A673 (cell line): ENCODE measurements at regions not wholly inside any gene's neighbourhood (a gene's known extent, or its start where the extent isn't known, plus 50 kb on each side); places are given as distances from the start of the nearest gene placed in this dataset.

Source experiments
- BruUV-seq: library from RNA; stranded (reverse); fragments of 400-500 nt; replicated peaks from 2 replicates; lab custom pipeline; 2021; lab: Mats Ljungman, UMichigan
- CTCF ChIA-PET: fragments of 300-600 bp; sonication (Branson Sonifier 250); formaldehyde crosslinking; loops from one replicate; lab custom pipeline; 2022; ENCODE audit warnings: antibody characterized with exemption; lab: Charles Lee
- POLR2A ChIA-PET: fragments of 300-600 bp; sonication (Branson Sonifier 250); formaldehyde crosslinking; loops from one replicate; lab custom pipeline; 2022; ENCODE audit warnings: antibody characterized with exemption; ENCODE audit not compliant: low non-redundant PET; lab: Charles Lee
- DNase-seq: peaks from one replicate; pipeline ENCODE4 v3.0.0-alpha.2; 2015; ENCODE audit warnings: low spot score
- H3K27ac ChIP-seq: fragments of 200-600 bp; sonication (generic); 2 replicates; pipeline ENCODE4 v1.5.1; 2016; ENCODE audit warnings: mixed run types, low read depth, mild to moderate bottlenecking, mixed read lengths, antibody characterized with exemption, low read length; ENCODE audit not compliant: poor library complexity, severe bottlenecking
- H3K27me3 ChIP-seq: fragments of 200-600 bp; sonication (generic); replicated peaks from 2 replicates; pipeline ENCODE4 v1.6.1; 2017; ENCODE audit warnings: mixed run types, low read depth, mild to moderate bottlenecking, mixed read lengths, antibody characterized with exemption, low read length; ENCODE audit not compliant: insufficient read depth, poor library complexity
- H3K36me3 ChIP-seq: fragments of 200-600 bp; sonication (generic); 2 replicates; pipeline ENCODE4 v1.6.1; 2016; ENCODE audit warnings: mixed run types, mild to moderate bottlenecking, mixed read lengths, antibody characterized with exemption, low read length; ENCODE audit not compliant: insufficient read depth, poor library complexity, severe bottlenecking
- H3K4me1 ChIP-seq: fragments of 200-600 bp; sonication (generic); 2 replicates; pipeline ENCODE4 v1.6.1; 2017; ENCODE audit warnings: mixed run types, mild to moderate bottlenecking, mixed read lengths, antibody characterized with exemption, low read length; ENCODE audit not compliant: insufficient read depth, poor library complexity, severe bottlenecking
- H3K4me3 ChIP-seq: fragments of 200-600 bp; sonication (generic); 2 replicates; pipeline ENCODE4 v1.5.1; 2016; ENCODE audit warnings: low read depth, mixed run types, mild to moderate bottlenecking, mixed read lengths, low read length; ENCODE audit not compliant: poor library complexity, severe bottlenecking
- H3K9me3 ChIP-seq: fragments of 200-600 bp; sonication (generic); 2 replicates; pipeline ENCODE4 v1.6.1; 2016; ENCODE audit warnings: mixed run types, low read depth, mild to moderate bottlenecking, mixed read lengths, antibody characterized with exemption, low read length; ENCODE audit not compliant: poor library complexity, severe bottlenecking
- EZH2 ChIP-seq: fragments of 200-600 bp; sonication (generic); IDR thresholded peaks from 2 replicates; pipeline ENCODE4 v1.6.1; 2017; ENCODE audit warnings: borderline replicate concordance, low read depth, mild to moderate bottlenecking, mixed read lengths, antibody characterized with exemption, low read length; ENCODE audit not compliant: poor library complexity, severe bottlenecking
- intact Hi-C: fragments of 100-400 bp; cut with micrococcal nuclease; formaldehyde crosslinking; loops from one replicate; pipeline ENCODE4 v1.10.0; 2022; ENCODE audit not compliant: unreplicated experiment
- TF ChIP-seq, protein P1 (sequence below): fragments of 300-800, 200-600 bp; sonication (generic); conservative IDR thresholded peaks from 2 replicates; pipeline ENCODE4 v1.5.1; 2017; ENCODE audit warnings: low read depth, mild to moderate bottlenecking, antibody characterized with exemption, low read length, moderate library complexity, mixed read lengths

DNA sequence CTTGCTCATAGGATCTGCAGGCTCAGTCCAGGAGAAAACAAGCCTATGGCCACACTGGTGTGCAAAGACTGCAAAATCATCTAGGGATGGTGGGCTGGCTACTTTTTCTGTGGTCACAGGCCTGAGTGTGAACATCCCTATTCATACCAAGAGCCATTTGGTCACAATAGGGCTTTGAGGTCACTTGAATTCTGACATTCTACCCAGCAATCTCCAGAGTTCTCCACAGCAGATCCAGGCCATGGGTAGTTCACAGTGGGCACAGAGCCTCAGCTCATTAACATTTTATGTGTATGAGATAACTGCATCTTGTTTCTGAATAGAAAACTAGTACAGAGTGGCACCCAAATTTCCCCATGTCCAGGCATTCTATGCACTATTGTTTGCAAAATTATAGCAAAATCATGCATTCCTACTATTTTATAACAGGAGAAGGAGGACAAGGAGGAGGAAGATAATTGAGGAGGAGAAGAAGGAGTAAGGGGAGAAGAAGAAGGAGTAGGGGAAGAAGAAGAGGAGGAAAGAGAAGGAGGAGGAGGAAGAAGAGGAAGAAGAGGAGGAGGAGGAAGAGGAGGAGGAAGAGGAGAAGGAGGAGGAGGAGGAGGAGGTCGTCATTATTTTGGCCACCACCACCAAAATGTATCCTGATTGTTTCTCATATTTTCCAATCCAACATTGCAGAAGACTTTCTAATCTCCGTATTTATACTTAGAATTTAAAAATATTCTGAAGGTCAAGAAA is 129.0 kb downstream of the SEMA6D start:
- no peak for DNase-seq
- Histone ChIP-seq H3K36me3 (no peaks in the 10 kb centered on the region), H3K9me3 (no peaks in the 10 kb centered on the region), H3K27ac (no peak overlapping the region), H3K4me1 (no peaks in the 10 kb centered on the region), H3K27me3 (no peaks in the 10 kb centered on the region), H3K4me3 (no peak overlapping the region)
- TF ChIP-seq, protein P1, sequence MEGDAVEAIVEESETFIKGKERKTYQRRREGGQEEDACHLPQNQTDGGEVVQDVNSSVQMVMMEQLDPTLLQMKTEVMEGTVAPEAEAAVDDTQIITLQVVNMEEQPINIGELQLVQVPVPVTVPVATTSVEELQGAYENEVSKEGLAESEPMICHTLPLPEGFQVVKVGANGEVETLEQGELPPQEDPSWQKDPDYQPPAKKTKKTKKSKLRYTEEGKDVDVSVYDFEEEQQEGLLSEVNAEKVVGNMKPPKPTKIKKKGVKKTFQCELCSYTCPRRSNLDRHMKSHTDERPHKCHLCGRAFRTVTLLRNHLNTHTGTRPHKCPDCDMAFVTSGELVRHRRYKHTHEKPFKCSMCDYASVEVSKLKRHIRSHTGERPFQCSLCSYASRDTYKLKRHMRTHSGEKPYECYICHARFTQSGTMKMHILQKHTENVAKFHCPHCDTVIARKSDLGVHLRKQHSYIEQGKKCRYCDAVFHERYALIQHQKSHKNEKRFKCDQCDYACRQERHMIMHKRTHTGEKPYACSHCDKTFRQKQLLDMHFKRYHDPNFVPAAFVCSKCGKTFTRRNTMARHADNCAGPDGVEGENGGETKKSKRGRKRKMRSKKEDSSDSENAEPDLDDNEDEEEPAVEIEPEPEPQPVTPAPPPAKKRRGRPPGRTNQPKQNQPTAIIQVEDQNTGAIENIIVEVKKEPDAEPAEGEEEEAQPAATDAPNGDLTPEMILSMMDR, result no peak
- TF ChIP-seq EZH2, result no peak
- POLR2A ChIA-PET, result no interaction called here
- CTCF ChIA-PET, result no interaction called here
- intact Hi-C loops, result no loop called here
- no TSS peak for BruUV-seq

- intact Hi-C loops, result no loop called here
- CTCF ChIA-PET, result no interaction called here
- DNase-seq, result no peak
These were observed 129.6 kb downstream of the SEMA6D start for GRCh38 chr15:47846876-47847275.

DNA sequence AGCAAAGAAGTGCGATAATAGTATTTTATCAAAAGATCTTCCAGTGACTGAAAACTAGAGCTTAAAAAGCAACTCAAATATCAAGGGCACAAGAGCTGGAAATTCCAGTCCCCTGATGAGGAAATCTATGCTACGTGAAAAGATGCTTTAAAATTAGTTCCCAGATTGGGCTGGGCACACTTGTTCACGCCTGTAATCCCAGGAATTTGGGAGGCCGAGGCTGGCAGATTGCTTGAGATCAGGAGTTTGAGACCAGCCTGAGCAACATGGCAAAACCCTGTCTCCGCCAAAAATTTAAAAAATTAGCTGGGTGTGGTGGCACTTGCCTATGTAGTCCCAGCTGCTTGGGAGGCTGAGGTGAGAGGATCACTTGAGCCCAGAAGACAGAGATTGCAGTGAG is 138.8 kb downstream of the SEMA6D start:
- DNase-seq, result no peak
- ChIA-PET POLR2A (no interaction called here), CTCF (no interaction called here)
- Histone ChIP-seq H3K27me3 (no peaks in the 10 kb centered on the region), H3K4me1 (no peaks in the 10 kb centered on the region), H3K36me3 (no peaks in the 10 kb centered on the region), H3K4me3 (no peak overlapping the region), H3K27ac (no peak overlapping the region), H3K9me3 (no peaks in the 10 kb centered on the region)
- no TSS peak for BruUV-seq
- intact Hi-C loops, result no loop called here
- TF ChIP-seq EZH2, result no peak
- TF ChIP-seq, protein P1, result no peak

More at GRCh38 chr15:47846876-47847275, 129.6 kb downstream of the SEMA6D start:
- Histone ChIP-seq H3K36me3 (no peaks in the 10 kb centered on the region), H3K9me3 (no peaks in the 10 kb centered on the region), H3K27ac (no peak overlapping the region), H3K4me3 (no peak overlapping the region), H3K27me3 (no peaks in the 10 kb centered on the region), H3K4me1 (no peaks in the 10 kb centered on the region)
- no peak for TF ChIP-seq EZH2
- TF ChIP-seq, protein P1, result no peak
- POLR2A ChIA-PET, result no interaction called here
- no TSS peak for BruUV-seq
